ENCODE measurements at regions not wholly inside any gene's neighbourhood (a gene's known extent, or its start where the extent isn't known, plus 50 kb on each side); places are given as distances from the start of the nearest gene placed in this dataset.

GRCh38 chr20:23254034-23254433 lies 96.6 kb upstream of the NXT1 start:
- WGBS (ENCODE audit: missing lambda C conversion rate), result 37% methylated on average over 5 of the region's 5 CpGs
- FAIRE-seq (no peak), DNase-seq (ENCODE audit: low read depth in 1 of 2, low spot score in 1 of 2) (no peak), ATAC-seq (no peak)
- Histone ChIP-seq H3K27ac (no peak overlapping the region), H3K4me3 (no peak overlapping the region), H3K4me2 (no peak overlapping the region), H3K9me3 (no peaks in the 10 kb centered on the region), H3K4me1 (0 out of 3 replicates have a peak, but pooled peaks cover 5% of the 10 kb centered on the region)
- POLR2A ChIA-PET, result no interaction called here
- CTCF ChIA-PET, result interaction anchor here (0.7 to 2.3 kb wide), 4 partner anchors 8 to 87 kb away, joined by 3 to 9 read pairs (median 4); no protein-coding TSS in a partner anchor
- TF ChIP-seq USF2 (IDR thresholded peaks at IDR 0.05) (no peak), CEBPB (IDR thresholded peaks at IDR 0.05) (no peak), ZC3H11A (IDR thresholded peaks at IDR 0.05) (no peak), EHMT2 (IDR thresholded peaks at IDR 0.05; ENCODE audit: low read depth) (no peak), FOSB (CRISPR knock-in tag; IDR thresholded peaks at IDR 0.05) (no peak), CBX2 (IDR thresholded peaks at IDR 0.05; ENCODE audit: borderline replicate concordance, low read depth) (no peak), MAFK (IDR thresholded peaks at IDR 0.05; ENCODE audit: partially characterized antibody) (no peak), RNF2 (IDR thresholded peaks at IDR 0.05; ENCODE audit: borderline replicate concordance, low read depth) (no peak), FOXS1 (CRISPR knock-in tag; IDR thresholded peaks at IDR 0.05) (no peak), JUNB (IDR thresholded peaks at IDR 0.05) (no peak), HMGXB4 (CRISPR knock-in tag; IDR thresholded peaks at IDR 0.05; ENCODE audit: borderline replicate concordance) (no peak), CHD4 (IDR thresholded peaks at IDR 0.05; ENCODE audit: borderline replicate concordance) (no peak), RAD21 (conservative IDR thresholded peaks at IDR 0.05 in 1 of 2, IDR thresholded peaks at IDR 0.05 in 1 of 2) (no peak), ZNF302 (CRISPR knock-in tag; IDR thresholded peaks at IDR 0.05) (no peak)
- TF ChIP-seq, protein P1, sequence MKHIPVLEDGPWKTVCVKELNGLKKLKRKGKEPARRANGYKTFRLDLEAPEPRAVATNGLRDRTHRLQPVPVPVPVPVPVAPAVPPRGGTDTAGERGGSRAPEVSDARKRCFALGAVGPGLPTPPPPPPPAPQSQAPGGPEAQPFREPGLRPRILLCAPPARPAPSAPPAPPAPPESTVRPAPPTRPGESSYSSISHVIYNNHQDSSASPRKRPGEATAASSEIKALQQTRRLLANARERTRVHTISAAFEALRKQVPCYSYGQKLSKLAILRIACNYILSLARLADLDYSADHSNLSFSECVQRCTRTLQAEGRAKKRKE (CRISPR knock-in tag; IDR thresholded peaks at IDR 0.05; ENCODE audit: low read depth), result no peak

DNA sequence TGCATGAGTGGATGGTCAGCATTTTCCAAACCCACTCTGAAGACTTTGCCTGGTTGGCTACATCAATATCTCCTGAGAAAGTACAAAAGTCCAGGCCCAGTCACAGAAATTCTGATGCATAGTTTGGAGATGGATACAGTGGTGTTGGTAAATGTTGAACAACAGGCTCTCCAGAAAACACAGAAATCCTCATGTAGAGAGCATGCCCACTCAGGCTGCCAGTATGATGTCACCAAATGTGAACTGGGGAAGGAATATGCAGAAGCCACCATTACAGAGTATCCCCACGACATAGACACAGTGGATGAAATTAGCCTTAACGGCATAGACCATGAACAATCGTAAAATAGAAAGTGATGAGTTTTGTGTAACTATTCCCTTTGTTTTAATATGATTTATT lies 97.1 kb upstream of the NXT1 start:
- Histone ChIP-seq H3K4me3 (no peak overlapping the region), H3K27ac (no peak overlapping the region), H3K4me1 (0 out of 3 replicates have a peak, but pooled peaks cover 5% of the 10 kb centered on the region), H3K9me3 (no peaks in the 10 kb centered on the region), H3K4me2 (no peak overlapping the region)
- DNase-seq (ENCODE audit: low read depth in 1 of 2, low spot score in 1 of 2) (no peak), FAIRE-seq (peak; percentile 51), ATAC-seq (no peak)
- ChIA-PET CTCF (interaction anchor here (1.2 to 2.3 kb wide), 4 partner anchors 7 to 87 kb away, joined by 3 to 9 read pairs (median 4); no protein-coding TSS in a partner anchor), POLR2A (no interaction called here)
- TF ChIP-seq CEBPB (IDR thresholded peaks at IDR 0.05) (no peak), BHLHE40 (IDR thresholded peaks at IDR 0.05; ENCODE audit: low read depth, low read length) (no peak), ZFP36 (IDR thresholded peaks at IDR 0.05; ENCODE audit: borderline replicate concordance, partially characterized antibody) (no peak)
- WGBS (ENCODE audit: missing lambda C conversion rate), result 64% methylated on average over 3 of the region's 3 CpGs

DNA sequence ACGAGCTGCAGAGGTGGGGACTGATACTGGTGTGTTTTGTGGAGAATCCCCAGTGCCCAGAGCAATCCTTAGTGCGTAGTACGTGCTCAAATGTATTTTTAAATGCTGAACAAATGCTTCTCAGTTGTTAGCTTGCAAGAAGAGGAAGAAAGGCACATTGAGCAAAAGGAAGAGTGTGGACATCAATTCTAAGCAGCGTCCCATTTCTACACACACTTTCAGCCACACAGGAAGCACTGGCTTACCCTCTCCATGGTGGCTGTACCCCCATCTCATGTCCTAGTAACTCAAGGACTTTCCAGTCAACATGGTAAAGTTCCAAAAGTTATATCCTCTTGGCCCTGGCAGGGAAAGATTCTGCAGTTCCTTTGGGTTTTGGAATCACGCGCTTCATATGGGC lies 98.8 kb upstream of the NXT1 start:
- H3K4me3 ChIP-seq, result no peak overlapping the region
- 54% methylated on average over 6 of the region's 6 CpGs for WGBS (ENCODE audit: missing lambda C conversion rate)
- no peak overlapping the region for H3K4me2 ChIP-seq
- POLR2A ChIA-PET, result no interaction called here
- ATAC-seq (no peak), DNase-seq (ENCODE audit: low read depth in 1 of 2, low spot score in 1 of 2) (no peak), FAIRE-seq (no peak)
- H3K9me3 ChIP-seq, result no peaks in the 10 kb centered on the region
- CTCF ChIA-PET, result interaction anchor here (1.3 kb wide), 2 partner anchors 9 to 127 kb away, joined by 3 read pairs; no protein-coding TSS in a partner anchor
- H3K27ac ChIP-seq, result no peak overlapping the region
- no peaks in the 10 kb centered on the region for H3K4me1 ChIP-seq
- TF ChIP-seq HMGXB4 (CRISPR knock-in tag; IDR thresholded peaks at IDR 0.05; ENCODE audit: borderline replicate concordance) (no peak), MAZ (IDR thresholded peaks at IDR 0.05; ENCODE audit: borderline replicate concordance, low read depth, low read length) (no peak), JUN (IDR thresholded peaks at IDR 0.05) (no peak), MAFK (IDR thresholded peaks at IDR 0.05; ENCODE audit: partially characterized antibody) (no peak), HOXB13 (CRISPR knock-in tag; IDR thresholded peaks at IDR 0.05; ENCODE audit: low read depth) (no peak), FOSL2 (IDR thresholded peaks at IDR 0.05) (no peak), FOSL2 (CRISPR knock-in tag; IDR thresholded peaks at IDR 0.05) (no peak), RNF2 (IDR thresholded peaks at IDR 0.05; ENCODE audit: borderline replicate concordance, low read depth) (no peak), USF2 (IDR thresholded peaks at IDR 0.05) (no peak), SREBF2 (IDR thresholded peaks at IDR 0.05) (no peak), CBX8 (IDR thresholded peaks at IDR 0.05) (no peak), FOSB (CRISPR knock-in tag; IDR thresholded peaks at IDR 0.05) (no peak), SMC3 (IDR thresholded peaks at IDR 0.05) (no peak)
- TF ChIP-seq, protein P2, sequence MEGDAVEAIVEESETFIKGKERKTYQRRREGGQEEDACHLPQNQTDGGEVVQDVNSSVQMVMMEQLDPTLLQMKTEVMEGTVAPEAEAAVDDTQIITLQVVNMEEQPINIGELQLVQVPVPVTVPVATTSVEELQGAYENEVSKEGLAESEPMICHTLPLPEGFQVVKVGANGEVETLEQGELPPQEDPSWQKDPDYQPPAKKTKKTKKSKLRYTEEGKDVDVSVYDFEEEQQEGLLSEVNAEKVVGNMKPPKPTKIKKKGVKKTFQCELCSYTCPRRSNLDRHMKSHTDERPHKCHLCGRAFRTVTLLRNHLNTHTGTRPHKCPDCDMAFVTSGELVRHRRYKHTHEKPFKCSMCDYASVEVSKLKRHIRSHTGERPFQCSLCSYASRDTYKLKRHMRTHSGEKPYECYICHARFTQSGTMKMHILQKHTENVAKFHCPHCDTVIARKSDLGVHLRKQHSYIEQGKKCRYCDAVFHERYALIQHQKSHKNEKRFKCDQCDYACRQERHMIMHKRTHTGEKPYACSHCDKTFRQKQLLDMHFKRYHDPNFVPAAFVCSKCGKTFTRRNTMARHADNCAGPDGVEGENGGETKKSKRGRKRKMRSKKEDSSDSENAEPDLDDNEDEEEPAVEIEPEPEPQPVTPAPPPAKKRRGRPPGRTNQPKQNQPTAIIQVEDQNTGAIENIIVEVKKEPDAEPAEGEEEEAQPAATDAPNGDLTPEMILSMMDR (IDR thresholded peaks at IDR 0.05), result no peak
